HG03460 (cell line): ENCODE measurements at regions not wholly inside any gene's neighbourhood (a gene's known extent, or its start where the extent isn't known, plus 50 kb on each side); places are given as distances from the start of the nearest gene placed in this dataset.

Experiments used
- ATAC-seq: cut with Tn5 transposase; IDR thresholded peaks from one replicate; pipeline ENCODE4 v1.9.1; 2021; ENCODE audit not compliant: unreplicated experiment

DNA sequence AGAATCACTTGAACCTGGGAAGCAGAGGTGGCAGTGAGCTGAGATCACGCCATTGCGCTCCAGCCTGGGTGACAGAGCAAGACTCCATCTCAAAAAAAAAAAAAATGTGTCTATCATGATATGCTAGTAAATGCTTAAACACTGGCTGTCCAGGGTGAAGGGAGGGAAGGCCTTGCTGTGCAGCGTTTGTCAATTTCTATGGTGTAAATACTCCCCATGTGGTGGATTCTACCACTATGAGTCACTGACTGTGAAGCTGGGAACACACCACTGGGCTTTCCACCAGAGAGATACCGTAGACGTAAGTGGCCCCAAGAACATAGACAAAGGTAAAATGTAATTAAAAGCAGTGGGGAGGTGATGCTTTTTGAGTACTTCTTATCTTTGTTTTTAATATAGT, 51.3 kb upstream of the LEF1 start:
- ATAC-seq, result no peak
